HG03108 (cell line): ENCODE measurements at regions not wholly inside any gene's neighbourhood (a gene's known extent, or its start where the extent isn't known, plus 50 kb on each side); places are given as distances from the start of the nearest gene placed in this dataset.
"Not testable (repeated sequence)": the region's sequence is repeated elsewhere in the genome, so short reads cannot be mapped to it uniquely, and the experiment has no call there.

ENCODE experiments used
- ATAC-seq: cut with Tn5 transposase; IDR thresholded peaks from one replicate; pipeline ENCODE4 v1.9.1; 2021; ENCODE audit warnings: moderate library complexity; ENCODE audit not compliant: unreplicated experiment

DNA sequence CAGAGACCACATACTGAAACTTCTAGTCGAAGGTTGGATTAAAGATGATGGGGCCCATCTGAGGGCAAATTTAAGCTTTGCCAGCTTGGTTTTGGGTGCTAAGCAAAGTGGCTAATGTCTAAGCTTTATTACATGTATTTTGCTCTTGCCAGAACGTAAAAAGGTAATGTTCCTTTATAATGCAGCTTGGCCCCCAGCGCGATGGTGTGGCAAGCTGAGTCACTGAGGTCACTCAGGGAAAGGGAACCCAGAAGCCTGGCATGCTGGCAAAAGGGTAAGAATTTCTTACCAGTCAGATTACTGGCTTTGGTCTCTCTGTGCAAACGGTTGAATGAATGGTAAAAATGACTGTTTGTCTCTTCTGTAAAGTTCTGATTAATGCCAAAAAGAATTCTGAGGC is 158.3 kb upstream of the KCND2 start:
- no peak for ATAC-seq

DNA sequence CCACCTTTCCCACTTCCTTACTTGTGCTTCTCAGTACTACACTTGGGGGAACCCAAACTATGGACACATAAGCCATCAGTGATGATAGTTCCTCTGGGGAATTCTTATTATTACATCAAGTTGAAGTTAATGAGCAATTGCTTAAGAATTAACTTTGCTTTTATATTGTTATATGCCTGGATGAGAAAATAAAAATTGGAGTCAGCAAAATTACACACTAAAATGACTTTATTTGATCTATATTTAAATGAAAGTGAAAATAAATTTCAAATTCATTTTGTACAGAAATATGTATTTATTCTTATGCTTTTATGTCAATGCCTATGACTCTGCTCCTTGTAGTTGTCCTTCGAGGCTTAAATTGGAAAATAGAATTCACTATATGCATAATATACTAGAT is 149.4 kb upstream of the KCND2 start:
- no peak for ATAC-seq

DNA sequence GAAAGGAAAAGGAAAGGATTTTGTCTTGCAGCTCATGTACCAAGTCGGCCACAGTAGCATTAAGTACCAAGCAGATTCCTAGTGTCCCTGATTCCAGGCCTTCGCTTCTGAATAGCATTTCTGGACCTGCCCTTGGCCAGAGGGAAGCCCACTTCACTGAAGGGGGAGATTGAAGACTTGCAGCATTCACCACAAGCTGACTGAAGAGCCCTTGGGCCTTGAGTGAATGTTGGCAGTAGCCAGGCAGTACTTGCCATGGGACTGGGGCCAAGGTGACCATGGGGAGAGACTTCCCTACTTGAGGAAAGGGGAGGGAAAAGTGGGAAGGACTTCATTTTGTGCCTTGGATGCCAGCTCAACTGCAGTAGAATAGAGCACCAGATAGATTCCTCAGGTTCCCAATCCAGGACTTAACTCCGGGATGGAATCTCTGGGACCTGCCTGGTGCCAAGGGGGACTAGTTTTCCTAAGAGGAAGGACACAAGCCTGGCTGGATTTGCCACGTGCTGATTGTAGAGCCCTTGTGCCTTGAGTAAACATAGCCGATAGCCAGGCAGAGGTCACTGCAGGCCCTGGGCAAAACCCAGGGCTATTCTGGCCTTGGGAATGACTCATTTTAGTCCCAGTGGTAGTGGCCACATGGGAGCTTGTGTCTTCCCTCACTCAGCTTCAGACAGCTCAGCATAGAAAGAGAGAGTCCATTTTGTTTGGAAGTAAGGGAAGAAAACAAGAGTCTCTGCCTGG is 141.7 kb upstream of the KCND2 start:
- ATAC-seq, result no peak

DNA sequence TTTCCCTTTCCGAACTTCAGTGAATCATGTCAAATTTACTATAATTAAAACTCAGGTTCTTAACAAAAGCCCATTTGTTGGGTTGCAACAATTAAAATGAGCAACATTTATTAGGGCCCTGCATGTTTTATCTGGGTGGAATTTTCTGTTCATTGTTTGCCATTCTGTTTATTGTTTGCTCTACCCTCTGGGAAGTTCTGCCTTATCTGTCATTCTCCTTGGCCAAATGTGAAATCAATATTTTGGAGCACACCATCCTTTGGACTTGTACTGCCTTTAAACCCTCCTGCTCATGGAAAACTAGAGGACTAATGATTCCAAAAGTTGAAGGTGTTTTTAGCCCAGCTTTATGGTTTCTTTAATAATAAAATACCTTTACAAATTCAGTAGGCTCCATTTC is 134.5 kb upstream of the KCND2 start:
- ATAC-seq, result no peak

- no peak for ATAC-seq
Observed at GRCh38 chr7:120156476-120156875, 116.5 kb upstream of the KCND2 start.

- no peak for ATAC-seq
Observed at GRCh38 chr7:120160166-120160565, 112.8 kb upstream of the KCND2 start.

- ATAC-seq, result no peak
Observed at GRCh38 chr7:120163449-120163848, 109.5 kb upstream of the KCND2 start.

GRCh38 chr7:120165227-120165626 is 107.7 kb upstream of the KCND2 start:
- no peak for ATAC-seq

DNA sequence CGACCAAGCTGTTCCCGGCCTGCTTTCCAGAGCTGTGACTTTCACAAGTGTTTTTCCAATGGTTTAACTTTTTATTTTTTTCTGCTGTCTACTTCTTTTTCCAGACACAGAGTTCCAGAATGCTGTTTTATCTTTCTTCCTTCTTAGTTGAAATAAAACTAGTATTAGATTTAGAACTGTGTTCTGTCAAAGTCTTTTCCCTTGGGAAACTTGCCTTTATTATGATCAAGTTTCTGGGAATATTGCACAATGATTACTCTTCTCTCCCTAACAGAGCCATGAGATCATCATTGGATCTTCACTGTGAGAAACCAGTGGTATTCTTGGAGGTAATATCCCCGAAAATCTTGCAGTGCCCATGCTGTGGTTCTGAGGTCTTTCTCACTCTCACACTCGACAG is 104.9 kb upstream of the KCND2 start:
- ATAC-seq, result no peak

- no peak for ATAC-seq
Observed at GRCh38 chr7:120169996-120170783, 102.8 kb upstream of the KCND2 start.

DNA sequence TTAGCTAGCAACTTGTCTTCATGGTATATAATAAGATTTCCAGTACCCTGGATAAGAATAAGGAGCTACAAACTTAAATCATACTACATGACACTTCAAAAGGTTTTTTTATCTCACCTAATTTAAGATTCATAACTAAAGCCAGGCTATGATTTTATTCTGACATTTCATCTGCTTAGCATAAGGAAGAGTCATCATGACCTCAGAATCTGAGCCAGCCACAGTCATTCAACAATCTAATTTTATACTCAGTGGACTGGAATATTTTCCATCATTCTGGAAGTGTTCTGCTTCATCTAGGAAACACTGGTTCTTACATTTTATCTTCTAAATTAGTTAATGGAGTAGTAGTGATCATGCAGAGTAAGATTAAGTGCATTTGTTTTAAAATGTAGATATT is 102.1 kb upstream of the KCND2 start:
- ATAC-seq, result no peak

GRCh38 chr7:120171406-120171805 is 101.6 kb upstream of the KCND2 start:
- ATAC-seq, result no peak

- ATAC-seq, result no peak
Observed at GRCh38 chr7:120180221-120180620, 92.8 kb upstream of the KCND2 start.

DNA sequence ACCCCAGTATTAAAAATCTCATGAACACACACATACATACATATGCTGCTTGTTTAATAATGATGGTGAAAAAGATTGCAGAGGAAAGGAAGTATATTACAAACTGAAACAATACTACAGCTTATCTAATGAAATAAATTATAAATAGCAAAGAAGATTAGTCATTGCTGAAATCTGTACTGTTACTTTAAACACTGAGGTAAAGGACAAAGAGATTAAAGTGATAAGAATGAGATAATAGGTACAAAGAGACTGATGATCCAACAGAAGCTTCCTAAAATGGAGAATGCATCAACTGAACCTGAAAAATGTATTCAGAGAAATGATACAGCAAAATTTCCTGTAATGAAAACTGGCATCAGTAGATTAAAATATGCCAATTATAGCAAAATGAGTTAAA is 91.5 kb upstream of the KCND2 start:
- ATAC-seq, result no peak

DNA sequence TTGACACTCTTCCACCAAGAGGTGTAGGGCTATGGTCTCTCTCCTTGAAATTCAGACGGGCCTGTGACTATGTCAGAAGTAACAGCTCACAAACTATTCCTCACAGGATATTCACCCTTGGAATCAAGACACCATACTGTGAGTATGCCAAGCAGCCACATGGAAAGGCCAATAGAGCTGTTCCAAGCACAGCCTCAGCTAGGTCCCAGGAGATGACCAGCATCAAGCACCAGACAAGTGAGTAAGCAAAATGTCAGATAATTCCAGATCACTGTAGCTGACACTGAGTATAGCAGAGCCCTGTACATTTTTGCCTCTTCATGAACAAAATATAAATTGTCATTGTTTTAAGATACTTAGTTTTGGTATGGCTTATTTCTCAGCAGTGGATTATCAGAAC is 88.1 kb upstream of the KCND2 start:
- no peak for ATAC-seq

DNA sequence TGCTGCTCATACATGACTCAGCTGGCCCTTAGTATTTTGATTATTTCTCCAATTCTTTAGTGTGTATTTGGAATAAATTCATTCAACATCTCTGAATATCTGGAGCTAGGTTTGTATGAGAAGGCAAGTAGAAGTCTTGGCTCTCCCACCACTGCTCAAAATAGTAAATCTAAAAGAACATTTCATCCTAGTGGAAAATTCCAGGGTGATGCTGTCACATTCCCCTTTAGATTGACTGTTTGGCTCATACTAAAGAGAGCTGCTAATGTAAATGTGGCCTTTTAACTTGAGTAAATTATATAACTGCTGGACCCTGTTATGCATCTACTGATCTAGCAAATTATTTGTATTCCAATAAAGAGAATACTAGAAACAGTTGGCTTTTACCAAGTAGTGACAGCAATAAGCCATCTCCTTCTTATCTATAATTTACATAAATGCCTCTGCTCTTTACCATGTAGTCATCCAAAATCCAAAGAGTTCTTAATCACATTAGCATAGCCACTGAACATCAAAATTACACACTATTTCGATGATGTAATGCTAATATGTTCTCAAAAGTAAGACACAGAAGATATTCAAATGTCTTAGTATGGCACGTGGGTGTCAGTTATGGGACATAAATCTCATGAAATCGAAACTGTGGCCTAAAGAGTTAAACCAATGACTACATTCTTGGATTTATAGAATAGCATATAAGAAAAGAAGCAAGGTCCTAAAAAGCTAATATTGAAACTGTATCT is 86.9 kb upstream of the KCND2 start:
- no peak for ATAC-seq

- no peak for ATAC-seq
Observed at GRCh38 chr7:120186688-120187087, 86.3 kb upstream of the KCND2 start.

- ATAC-seq, result no peak
Observed at GRCh38 chr7:120189623-120190022, 83.4 kb upstream of the KCND2 start.

DNA sequence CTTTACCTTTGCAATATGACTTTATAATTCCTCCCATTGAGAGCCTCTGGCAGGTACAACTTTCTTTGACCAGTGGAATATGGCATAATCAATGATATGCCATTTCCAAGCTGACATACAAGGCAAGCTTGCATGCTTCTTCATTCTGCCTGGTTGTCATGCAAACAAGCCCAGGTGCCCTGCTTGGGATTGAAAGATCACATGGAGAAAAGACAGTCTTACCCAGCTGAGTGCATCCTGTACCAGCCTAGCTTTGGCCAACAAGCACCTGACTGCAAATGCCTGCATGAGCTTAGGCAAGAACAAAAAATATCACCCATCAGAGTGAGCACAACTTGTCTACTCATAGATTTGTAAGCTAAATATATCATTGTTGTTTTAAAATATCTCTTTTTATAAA is 82.9 kb upstream of the KCND2 start:
- ATAC-seq, result no peak

GRCh38 chr7:120190566-120190965 is 82.4 kb upstream of the KCND2 start:
- no peak for ATAC-seq

DNA sequence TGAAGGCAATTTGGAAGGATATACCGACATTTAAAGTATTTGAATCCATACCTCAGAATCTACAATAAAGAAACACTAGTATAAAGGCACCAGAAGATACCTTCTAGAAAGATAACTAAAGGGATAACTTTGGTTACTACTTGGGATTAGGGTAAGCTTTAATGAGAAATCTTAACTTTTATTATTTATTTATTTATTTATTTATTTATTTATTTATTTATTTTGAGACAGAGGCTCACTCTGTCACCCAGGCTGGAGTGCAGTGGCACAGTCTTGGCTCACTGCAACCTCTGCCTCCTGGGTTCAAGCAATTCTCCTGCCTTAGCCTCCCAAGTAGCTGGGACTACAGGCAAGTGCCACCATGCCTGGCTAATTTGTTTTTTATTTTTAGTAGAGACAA is 81.6 kb upstream of the KCND2 start:
- not testable (repeated sequence) for ATAC-seq

DNA sequence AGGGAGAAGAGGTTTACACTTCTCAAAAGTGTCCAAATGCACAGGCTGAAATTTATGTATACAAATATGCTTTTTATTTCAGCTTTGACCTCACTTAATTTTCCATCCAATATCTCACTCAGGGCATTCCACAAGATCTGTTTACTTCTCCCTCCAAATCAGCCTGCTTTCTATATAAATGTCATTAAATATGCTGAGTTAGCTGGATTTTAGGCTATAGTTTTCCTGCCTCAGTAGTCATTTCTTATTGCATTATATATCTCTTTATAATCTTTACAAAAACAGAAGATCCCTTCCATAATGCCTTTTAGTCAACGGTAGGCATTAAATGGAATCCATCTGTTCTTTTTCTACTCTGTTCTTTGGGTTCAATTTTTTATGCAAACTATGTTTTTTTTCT is 71.7 kb upstream of the KCND2 start:
- ATAC-seq, result no peak
